ENCODE measurements at regions not wholly inside any gene's neighbourhood (a gene's known extent, or its start where the extent isn't known, plus 50 kb on each side); places are given as distances from the start of the nearest gene placed in this dataset.

DNA sequence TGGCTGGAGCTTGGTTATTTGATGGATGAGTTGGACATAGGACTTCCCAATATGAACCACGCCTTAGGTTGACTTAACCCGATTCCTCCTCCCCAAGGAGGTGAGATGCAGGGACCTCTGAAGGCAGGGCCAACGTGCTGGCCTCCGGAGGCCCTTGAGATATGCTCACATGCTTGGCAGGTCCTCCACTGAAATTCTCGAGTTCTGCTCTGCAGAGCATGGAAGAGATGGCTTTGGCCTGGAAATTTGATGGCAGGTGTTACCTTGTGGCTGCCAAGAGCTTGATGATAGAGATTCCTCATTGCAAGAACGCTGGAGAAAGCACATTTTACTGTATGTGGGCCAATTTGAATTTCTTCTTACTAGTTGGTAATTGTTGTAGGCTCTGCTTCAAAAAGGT lies 117.4 kb upstream of the LIMCH1 start:
- TF ChIP-seq, protein P1, sequence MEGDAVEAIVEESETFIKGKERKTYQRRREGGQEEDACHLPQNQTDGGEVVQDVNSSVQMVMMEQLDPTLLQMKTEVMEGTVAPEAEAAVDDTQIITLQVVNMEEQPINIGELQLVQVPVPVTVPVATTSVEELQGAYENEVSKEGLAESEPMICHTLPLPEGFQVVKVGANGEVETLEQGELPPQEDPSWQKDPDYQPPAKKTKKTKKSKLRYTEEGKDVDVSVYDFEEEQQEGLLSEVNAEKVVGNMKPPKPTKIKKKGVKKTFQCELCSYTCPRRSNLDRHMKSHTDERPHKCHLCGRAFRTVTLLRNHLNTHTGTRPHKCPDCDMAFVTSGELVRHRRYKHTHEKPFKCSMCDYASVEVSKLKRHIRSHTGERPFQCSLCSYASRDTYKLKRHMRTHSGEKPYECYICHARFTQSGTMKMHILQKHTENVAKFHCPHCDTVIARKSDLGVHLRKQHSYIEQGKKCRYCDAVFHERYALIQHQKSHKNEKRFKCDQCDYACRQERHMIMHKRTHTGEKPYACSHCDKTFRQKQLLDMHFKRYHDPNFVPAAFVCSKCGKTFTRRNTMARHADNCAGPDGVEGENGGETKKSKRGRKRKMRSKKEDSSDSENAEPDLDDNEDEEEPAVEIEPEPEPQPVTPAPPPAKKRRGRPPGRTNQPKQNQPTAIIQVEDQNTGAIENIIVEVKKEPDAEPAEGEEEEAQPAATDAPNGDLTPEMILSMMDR (IDR thresholded peaks at IDR 0.05) = no peak
- TF ChIP-seq ZFX (IDR thresholded peaks at IDR 0.05; ENCODE audit: borderline replicate concordance) = no peak
